LoVo (cell line): ENCODE measurements at regions not wholly inside any gene's neighbourhood (a gene's known extent, or its start where the extent isn't known, plus 50 kb on each side); places are given as distances from the start of the nearest gene placed in this dataset.
A peak's percentile ranks its signal among the peaks of the same experiment; 100 is the strongest.

Experiments
- DNase-seq: peaks from one replicate; pipeline ENCODE4 v3.0.0-alpha.2; 2016; ENCODE audit warnings: low spot score

DNA sequence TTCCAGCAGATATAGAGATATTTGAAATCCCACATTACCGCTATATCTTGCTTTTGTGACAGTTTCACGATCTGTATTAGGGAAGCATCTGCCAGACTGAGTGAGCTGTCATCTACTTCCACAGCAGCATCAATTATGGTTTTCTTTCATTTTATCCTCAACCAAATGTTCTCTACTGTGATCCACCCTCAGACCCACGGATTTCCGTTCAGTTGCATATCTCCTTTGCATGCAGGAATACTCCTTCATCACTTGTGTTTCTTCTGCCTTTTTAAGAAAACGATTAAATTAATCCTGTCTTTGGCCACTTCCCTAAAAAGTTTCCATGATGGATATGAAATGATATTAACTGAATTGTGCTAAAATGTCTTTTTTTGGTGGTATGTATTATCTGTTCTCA is 262.1 kb upstream of the ADGRB3 start:
- no peak for DNase-seq

DNA sequence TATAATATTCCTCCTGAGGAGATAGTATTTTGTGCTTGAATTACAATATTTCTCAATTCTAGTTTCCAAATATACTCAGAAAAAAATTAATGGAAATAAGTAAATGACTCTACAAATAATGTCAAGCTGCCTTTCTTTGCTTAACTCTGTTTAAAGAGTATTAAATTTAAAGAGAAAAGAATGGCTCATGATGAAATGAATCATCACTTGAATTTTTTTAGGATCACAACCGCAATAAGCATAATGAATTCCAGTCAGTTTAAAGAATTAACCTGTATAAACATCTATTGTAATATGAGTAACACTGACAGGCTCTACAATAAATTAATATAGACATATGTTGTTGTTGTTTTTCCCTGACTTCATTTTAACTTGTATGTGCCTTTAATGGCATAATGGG is 266.2 kb upstream of the ADGRB3 start:
- no peak for DNase-seq

DNA sequence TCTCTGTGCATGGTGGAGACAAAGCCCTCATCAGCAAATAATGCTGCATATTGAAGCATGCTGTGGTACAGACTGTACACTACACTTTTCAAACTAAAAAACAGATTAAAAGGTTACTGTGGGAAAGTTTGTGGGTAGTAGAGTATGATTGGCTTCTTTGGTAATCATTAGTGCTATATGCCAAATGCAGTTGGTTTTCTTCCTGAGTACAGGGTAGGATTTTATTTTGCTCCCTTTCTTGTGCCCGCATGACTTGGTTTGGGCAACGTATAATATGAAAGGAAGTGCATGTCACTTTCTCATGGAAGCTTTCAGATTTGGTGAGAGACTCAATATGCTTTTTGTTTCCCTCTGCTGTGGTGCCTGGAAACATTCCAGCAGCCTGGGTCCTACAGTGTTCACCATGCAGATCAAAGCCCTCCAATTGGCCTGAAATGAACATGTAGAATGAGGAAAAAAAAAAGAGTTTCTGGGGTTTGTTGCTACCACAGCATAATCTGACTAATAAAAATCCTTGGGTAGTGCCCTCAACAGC is 270.7 kb upstream of the ADGRB3 start:
- no peak for DNase-seq

DNA sequence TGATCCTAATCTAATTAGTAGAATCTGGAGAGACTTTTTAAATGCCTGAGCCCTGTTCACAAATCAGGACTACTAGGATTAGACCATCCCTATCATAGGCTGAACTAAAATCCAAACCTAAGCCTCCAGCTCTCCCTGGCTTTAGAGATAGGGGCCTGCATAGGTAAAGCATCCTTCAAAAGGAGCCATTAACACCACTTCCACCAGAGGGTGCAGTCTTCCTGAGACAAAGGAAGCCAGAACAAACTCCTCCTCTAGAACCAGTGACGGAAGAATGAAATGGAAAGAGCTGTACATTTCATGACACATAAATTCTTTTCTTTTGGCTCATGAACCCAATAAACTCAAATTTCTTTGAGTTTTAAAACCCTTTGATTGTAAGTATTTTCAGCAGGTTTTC is 291.2 kb upstream of the ADGRB3 start:
- peak; percentile 37 for DNase-seq

GRCh38 chr6:68342286-68342685 is 292.8 kb upstream of the ADGRB3 start:
- no peak for DNase-seq

GRCh38 chr6:68339488-68340131 is 295.5 kb upstream of the ADGRB3 start:
- no peak for DNase-seq

DNA sequence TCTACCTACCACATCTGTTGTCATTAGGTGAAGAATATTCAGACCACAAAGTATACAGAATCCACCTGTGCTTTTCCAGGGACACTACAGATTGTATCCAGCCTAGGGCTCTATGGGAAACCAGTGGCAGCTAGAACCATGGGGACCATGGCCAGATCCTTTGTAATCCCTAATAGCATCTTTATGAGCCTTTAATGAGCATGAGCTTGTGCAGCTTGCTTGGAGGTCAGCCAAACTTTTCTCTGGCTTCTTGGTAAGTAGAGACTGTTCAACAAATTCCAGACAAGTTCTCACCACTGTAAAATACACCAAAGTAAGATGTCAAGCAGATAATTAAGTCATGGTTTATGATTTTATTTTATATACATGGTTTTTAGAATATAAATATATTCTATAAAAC is 301.6 kb upstream of the ADGRB3 start:
- DNase-seq, result no peak

- DNase-seq, result no peak
These were observed 306.9 kb upstream of the ADGRB3 start for GRCh38 chr6:68328156-68328555.

DNA sequence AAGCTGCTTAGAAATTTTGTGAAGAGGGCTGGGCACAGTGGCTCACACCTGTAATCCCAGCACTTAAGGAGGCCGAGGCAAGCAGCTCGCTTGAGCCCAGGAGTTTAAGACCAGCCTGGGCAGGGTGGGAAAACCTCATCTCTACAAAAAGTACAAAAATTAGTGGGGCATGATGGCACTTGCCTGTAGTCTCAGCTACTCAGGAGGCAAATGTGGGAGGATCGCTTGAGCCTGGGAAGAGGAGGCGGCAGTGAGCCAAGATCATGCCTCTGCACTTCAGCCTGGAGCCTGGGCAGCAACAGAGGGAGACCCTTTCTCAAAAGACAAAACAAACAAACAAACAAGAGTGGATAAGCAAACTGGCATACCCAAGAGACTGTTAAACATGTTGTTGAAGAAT is 308.3 kb upstream of the ADGRB3 start:
- no peak for DNase-seq

GRCh38 chr6:68317366-68317765 is 317.7 kb upstream of the ADGRB3 start:
- DNase-seq, result no peak

GRCh38 chr6:68313911-68314310 is 321.2 kb upstream of the ADGRB3 start:
- DNase-seq, result no peak

- DNase-seq, result no peak
These were observed 327.8 kb upstream of the ADGRB3 start for GRCh38 chr6:68307301-68307700.

DNA sequence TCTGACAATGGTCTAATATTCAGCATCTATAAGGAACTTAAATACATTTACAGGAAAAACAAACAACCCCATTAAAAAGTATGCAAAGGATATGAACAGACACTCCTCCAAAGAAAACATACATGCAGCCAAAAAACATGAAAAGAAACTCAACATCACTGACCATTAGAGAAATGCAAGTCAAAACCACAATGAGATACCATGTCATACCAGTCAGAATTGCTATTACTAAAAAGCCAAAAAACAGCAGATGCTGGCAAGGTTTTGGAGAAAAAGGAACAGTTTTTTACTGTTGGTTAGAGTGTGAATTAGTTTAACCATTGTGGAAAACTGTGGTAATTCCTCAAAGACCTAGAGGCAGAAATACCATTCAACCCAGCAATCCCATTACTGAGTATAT is 339.0 kb upstream of the ADGRB3 start:
- no peak for DNase-seq

DNA sequence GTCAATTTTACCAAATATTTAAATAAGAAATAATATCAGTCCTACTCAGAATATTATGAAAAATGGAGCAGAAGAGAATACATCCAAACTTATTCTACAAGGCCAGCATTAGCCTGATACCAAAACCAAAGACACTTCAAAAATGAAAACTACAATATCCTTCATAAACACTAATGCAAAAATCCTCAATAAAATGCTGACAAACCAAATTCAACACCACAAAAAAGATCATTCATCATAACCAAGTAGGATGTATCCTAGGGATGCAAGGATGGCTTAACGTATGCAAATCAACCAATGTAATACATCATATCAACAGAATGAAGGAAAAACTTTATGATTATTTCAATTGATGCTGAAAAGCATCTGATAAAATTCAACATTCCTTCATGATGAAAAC is 352.4 kb upstream of the ADGRB3 start:
- DNase-seq, result no peak

DNA sequence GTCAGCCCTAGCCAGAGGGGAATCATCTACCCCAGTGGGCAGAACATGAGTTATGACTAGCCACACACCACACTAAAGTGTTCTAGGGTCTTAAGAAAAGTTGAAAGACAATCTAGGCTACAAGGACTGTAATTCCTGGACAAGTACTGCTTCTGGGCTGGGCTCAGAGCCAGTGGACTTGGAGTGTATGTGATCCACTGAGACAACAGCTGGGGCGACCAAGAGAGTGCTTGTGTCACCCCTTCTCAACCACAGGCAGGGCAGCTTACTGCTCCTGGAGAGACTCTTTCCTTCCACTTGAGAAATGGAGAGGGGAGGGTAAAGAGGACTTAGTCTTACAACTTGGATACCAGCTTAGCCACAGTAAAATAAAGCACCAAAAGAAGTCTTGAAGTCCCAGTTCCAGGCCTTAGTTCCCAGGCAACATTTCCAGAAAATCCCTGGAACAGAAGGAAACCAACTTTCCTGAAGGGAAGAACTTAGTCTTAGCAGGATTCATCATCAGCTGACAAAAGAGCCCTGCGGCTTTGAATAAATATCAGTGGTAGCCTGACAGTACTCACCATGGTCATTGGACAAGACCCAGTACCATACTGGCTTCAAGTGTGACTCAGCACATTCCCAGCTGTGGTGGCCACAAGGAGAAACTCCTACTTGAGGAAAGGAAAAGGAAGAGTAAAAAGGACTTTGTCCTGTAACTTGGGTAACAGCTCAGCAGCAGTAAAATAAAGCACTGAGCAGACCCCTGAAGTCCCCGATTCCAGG is 355.1 kb upstream of the ADGRB3 start:
- DNase-seq, result no peak

- DNase-seq, result no peak
These were observed 361.8 kb upstream of the ADGRB3 start for GRCh38 chr6:68273297-68273696.

- no peak for DNase-seq
These were observed 378.7 kb upstream of the ADGRB3 start for GRCh38 chr6:68256391-68256790.

GRCh38 chr6:68252632-68253031 is 382.4 kb upstream of the ADGRB3 start:
- DNase-seq, result no peak

DNA sequence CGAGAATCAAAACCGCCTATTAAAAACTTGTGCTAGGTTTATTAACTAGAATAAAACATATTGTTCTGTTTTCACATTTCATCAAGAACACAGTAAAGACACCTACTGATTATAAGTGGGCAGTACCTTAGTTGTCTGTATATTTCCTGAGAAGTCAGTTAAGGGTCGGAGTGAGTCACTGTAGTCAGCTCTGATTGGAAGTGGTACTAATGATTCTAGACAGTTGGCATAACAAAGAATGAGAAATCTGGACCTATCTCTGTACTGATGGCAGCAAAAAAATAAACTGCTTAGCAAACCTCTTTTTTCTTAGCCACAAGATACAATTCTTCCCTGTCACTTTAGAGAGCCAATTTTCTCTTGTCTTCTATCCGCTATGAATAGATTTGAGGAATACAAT is 387.3 kb upstream of the ADGRB3 start:
- DNase-seq, result no peak

GRCh38 chr6:68240726-68241125 is 394.4 kb upstream of the ADGRB3 start:
- DNase-seq, result no peak

GRCh38 chr6:68239034-68239433 is 396.0 kb upstream of the ADGRB3 start:
- no peak for DNase-seq

- DNase-seq, result no peak
These were observed 396.9 kb upstream of the ADGRB3 start for GRCh38 chr6:68238097-68238601.

DNA sequence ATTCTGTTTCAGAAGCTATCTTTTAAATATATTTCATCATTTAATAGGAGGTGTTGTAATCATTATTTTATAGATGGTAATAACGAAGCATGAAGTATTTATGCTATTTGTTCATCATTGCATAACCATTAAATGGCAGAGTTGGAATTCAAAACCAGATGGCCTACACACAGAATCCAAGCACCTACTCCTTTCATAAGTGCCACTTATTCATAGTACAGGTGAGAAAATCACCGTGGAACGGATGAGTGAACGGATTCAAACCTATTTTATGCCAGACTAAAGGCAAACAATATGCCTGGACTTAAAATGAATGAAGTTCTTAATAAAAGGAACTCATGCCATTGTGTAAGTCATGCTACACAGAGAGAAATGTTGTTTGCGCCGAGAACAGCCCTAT is 397.9 kb upstream of the ADGRB3 start:
- no peak for DNase-seq
